Gastrocnemius medialis (tissue), 4 donors: ENCODE measurements at regions not wholly inside any gene's neighbourhood (a gene's known extent, or its start where the extent isn't known, plus 50 kb on each side); places are given as distances from the start of the nearest gene placed in this dataset.

Experiments used
- POLR2A ChIP-seq, 2 donors: fragments of 450-650 bp; IDR thresholded peaks; one replicate each; pipeline ENCODE4 v1.6.1; 2017; ENCODE audit warnings: antibody characterized with exemption in 2 of 2, mild to moderate bottlenecking in 2 of 2, moderate library complexity in 2 of 2
- TF ChIP-seq, protein P1 (sequence below), 5 experiments: fragments of 450-650 bp in 3 of 5; fragments of 200-600 bp in 2 of 5; sonication (generic) in 2 of 5; IDR thresholded peaks in 4 of 5; conservative IDR thresholded peaks in 1 of 5; 1 replicate in 4 of 5; 2 replicates in 1 of 5; pipeline ENCODE4 v1.5.1; 2016 to 2019; ENCODE audit warnings: antibody characterized with exemption in 5 of 5, mild to moderate bottlenecking in 3 of 5, moderate library complexity in 3 of 5

DNA sequence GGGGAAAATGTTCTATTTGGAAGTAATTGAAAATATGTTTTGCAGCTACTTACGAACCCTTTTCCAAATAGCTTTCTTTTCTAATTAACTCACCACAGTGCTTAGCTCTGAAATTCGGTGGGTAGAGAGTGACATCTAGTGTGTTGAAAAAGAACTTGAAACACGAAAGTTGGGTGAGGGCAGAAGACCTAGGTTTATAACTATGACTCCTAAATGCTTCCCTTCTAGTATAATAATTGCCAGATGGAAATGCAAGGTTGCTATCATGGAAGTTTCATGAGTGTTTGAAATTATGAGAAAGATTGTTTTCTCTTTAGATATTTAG lies 77.3 kb upstream of the NOCT start:
- TF ChIP-seq, protein P1, sequence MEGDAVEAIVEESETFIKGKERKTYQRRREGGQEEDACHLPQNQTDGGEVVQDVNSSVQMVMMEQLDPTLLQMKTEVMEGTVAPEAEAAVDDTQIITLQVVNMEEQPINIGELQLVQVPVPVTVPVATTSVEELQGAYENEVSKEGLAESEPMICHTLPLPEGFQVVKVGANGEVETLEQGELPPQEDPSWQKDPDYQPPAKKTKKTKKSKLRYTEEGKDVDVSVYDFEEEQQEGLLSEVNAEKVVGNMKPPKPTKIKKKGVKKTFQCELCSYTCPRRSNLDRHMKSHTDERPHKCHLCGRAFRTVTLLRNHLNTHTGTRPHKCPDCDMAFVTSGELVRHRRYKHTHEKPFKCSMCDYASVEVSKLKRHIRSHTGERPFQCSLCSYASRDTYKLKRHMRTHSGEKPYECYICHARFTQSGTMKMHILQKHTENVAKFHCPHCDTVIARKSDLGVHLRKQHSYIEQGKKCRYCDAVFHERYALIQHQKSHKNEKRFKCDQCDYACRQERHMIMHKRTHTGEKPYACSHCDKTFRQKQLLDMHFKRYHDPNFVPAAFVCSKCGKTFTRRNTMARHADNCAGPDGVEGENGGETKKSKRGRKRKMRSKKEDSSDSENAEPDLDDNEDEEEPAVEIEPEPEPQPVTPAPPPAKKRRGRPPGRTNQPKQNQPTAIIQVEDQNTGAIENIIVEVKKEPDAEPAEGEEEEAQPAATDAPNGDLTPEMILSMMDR (IDR thresholded peaks at IDR 0.05 in 4 of 5, conservative IDR thresholded peaks at IDR 0.05 in 1 of 5): peak; percentile 22 to 57 (median 45)
- TF ChIP-seq POLR2A (IDR thresholded peaks at IDR 0.05): no peak
